H9 (cell line): ENCODE measurements at regions not wholly inside any gene's neighbourhood (a gene's known extent, or its start where the extent isn't known, plus 50 kb on each side); places are given as distances from the start of the nearest gene placed in this dataset.

Experiments used
- DNase-seq: peaks from one replicate; pipeline ENCODE4 v3.0.0-alpha.2; 2017
- H2AFZ ChIP-seq: one replicate; pipeline ENCODE4 v1.6.1; 2013; ENCODE audit warnings: mild to moderate bottlenecking, low read length, control low read depth, moderate library complexity
- H2AK5ac ChIP-seq: 2 replicates; pipeline ENCODE4 v1.6.1; 2013; ENCODE audit warnings: low read length, control low read depth, mixed read lengths; ENCODE audit not compliant: insufficient read length
- H2BK120ac ChIP-seq: one replicate; pipeline ENCODE4 v1.6.1; 2013; ENCODE audit warnings: low read depth, mild to moderate bottlenecking, low read length, control low read depth, inconsistent platforms; ENCODE audit not compliant: poor library complexity, severe bottlenecking
- H2BK12ac ChIP-seq: 2 replicates; pipeline ENCODE4 v1.6.1; 2013; ENCODE audit warnings: low read length, control low read depth, mixed read lengths, low read depth; ENCODE audit not compliant: insufficient read length
- H2BK15ac ChIP-seq: 2 replicates; pipeline ENCODE4 v1.6.1; 2013; ENCODE audit warnings: low read depth, low read length, control low read depth
- H2BK20ac ChIP-seq: one replicate; pipeline ENCODE4 v1.6.1; 2013; ENCODE audit warnings: low read depth, mild to moderate bottlenecking, low read length, control low read depth, inconsistent platforms; ENCODE audit not compliant: poor library complexity, severe bottlenecking
- H2BK5ac ChIP-seq: 2 replicates; pipeline ENCODE4 v1.6.1; 2013; ENCODE audit warnings: low read length, control low read depth, mixed read lengths; ENCODE audit not compliant: insufficient read length
- H3K14ac ChIP-seq: 2 replicates; pipeline ENCODE4 v1.6.1; 2013; ENCODE audit warnings: low read length, control low read depth; ENCODE audit not compliant: insufficient read depth
- H3K18ac ChIP-seq: 2 replicates; pipeline ENCODE4 v1.6.1; 2013; ENCODE audit warnings: low read depth, mild to moderate bottlenecking, mixed read lengths, low read length, control low read depth; ENCODE audit not compliant: insufficient read length
- H3K23ac ChIP-seq: 2 replicates; pipeline ENCODE4 v1.6.1; 2013; ENCODE audit warnings: low read length, control low read depth, mixed read lengths, low read depth; ENCODE audit not compliant: insufficient read length
- H3K23me2 ChIP-seq: 2 replicates; pipeline ENCODE4 v1.6.1; 2013; ENCODE audit warnings: low read depth, mild to moderate bottlenecking, mixed read lengths, low read length, control low read depth; ENCODE audit not compliant: insufficient read length, poor library complexity, severe bottlenecking
- H3K27ac ChIP-seq: 2 replicates; pipeline ENCODE4 v1.5.1; 2013; ENCODE audit warnings: low read length, control low read depth, mixed read lengths, low read depth; ENCODE audit not compliant: insufficient read length
- H3K27me3 ChIP-seq: 2 replicates; pipeline ENCODE4 v1.6.1; 2013; ENCODE audit warnings: low read length, control low read depth, inconsistent platforms; ENCODE audit not compliant: insufficient read depth
- H3K4ac ChIP-seq: 2 replicates; pipeline ENCODE4 v1.6.1; 2013; ENCODE audit warnings: low read depth, mild to moderate bottlenecking, control low read depth, inconsistent platforms, low read length, moderate library complexity
- H3K4me1 ChIP-seq: 2 replicates; pipeline ENCODE4 v1.6.1; 2013; ENCODE audit warnings: low read length, control low read depth, inconsistent platforms; ENCODE audit not compliant: insufficient read depth
- H3K4me2 ChIP-seq: 2 replicates; pipeline ENCODE4 v1.6.1; 2013; ENCODE audit warnings: low read length, control low read depth, mixed read lengths; ENCODE audit not compliant: insufficient read length, insufficient read depth
- H3K56ac ChIP-seq: 2 replicates; pipeline ENCODE4 v1.6.1; 2013; ENCODE audit warnings: low read depth, mild to moderate bottlenecking, mixed read lengths, low read length, control low read depth; ENCODE audit not compliant: insufficient read length
- H3K79me1 ChIP-seq: 2 replicates; pipeline ENCODE4 v1.6.1; 2013; ENCODE audit warnings: low read depth, mild to moderate bottlenecking, moderate library complexity, low read length, control low read depth, inconsistent platforms; ENCODE audit not compliant: insufficient read depth, poor library complexity, severe bottlenecking
- H3K79me2 ChIP-seq: 2 replicates; pipeline ENCODE4 v1.6.1; 2013; ENCODE audit warnings: low read length, control low read depth, inconsistent platforms; ENCODE audit not compliant: insufficient read depth
- H3K9ac ChIP-seq: 2 replicates; pipeline ENCODE4 v1.6.1; 2013; ENCODE audit warnings: low read length, control low read depth, mixed read lengths; ENCODE audit not compliant: insufficient read length; ENCODE audit errors: extremely low read depth
- H3K9me3 ChIP-seq: one replicate; pipeline ENCODE4 v1.6.1; 2013; ENCODE audit warnings: low read depth, low read length, inconsistent platforms; ENCODE audit not compliant: control insufficient read depth
- H3T11ph ChIP-seq: one replicate; pipeline ENCODE4 v1.6.1; 2013; ENCODE audit warnings: mild to moderate bottlenecking, low read length, control low read depth, inconsistent platforms
- H4K20me1 ChIP-seq: one replicate; pipeline ENCODE4 v1.6.1; 2013; ENCODE audit not compliant: control insufficient read depth, insufficient read length, insufficient read depth
- H4K5ac ChIP-seq: 2 replicates; pipeline ENCODE4 v1.6.1; 2013; ENCODE audit warnings: low read depth, mild to moderate bottlenecking, mixed read lengths, low read length, control low read depth; ENCODE audit not compliant: insufficient read length
- H4K8ac ChIP-seq: replicated peaks from 2 replicates; pipeline ENCODE4 v1.6.1; 2013; ENCODE audit warnings: low read length, control low read depth, mixed read lengths, low read depth; ENCODE audit not compliant: insufficient read length
- H4K91ac ChIP-seq: 2 replicates; pipeline ENCODE4 v1.6.1; 2013; ENCODE audit warnings: low read depth, mild to moderate bottlenecking, moderate library complexity, mixed read lengths, low read length, control low read depth; ENCODE audit not compliant: insufficient read length
- H3K27ac Mint-ChIP-seq, 3 experiments: 2 replicates in 2 of 3; 3 replicates in 1 of 3; pipeline ENCODE4 v1.8.0; 2020 to 2021; ENCODE audit warnings: mixed read lengths in 3 of 3, mild to moderate bottlenecking in 1 of 3, moderate library complexity in 1 of 3
- H3K27me3 Mint-ChIP-seq: 2 replicates; pipeline ENCODE4 v1.8.0; 2021; ENCODE audit warnings: low read depth, mild to moderate bottlenecking, moderate library complexity, mixed read lengths
- H3K36me3 Mint-ChIP-seq, 3 experiments: 2 replicates in 2 of 3; 3 replicates in 1 of 3; pipeline ENCODE4 v1.8.0; 2020 to 2021; ENCODE audit warnings: low read depth in 3 of 3, mixed read lengths in 3 of 3; ENCODE audit not compliant: insufficient read depth in 1 of 3
- H3K4me1 Mint-ChIP-seq, 2 experiments: 2 replicates each; pipeline ENCODE4 v1.8.0; 2020; ENCODE audit warnings: mixed read lengths in 2 of 2
- H3K4me3 Mint-ChIP-seq, 2 experiments: 2 replicates in 1 of 2; 3 replicates in 1 of 2; pipeline ENCODE4 v1.8.0; 2020 to 2021; ENCODE audit warnings: mild to moderate bottlenecking in 2 of 2, mixed read lengths in 2 of 2, moderate library complexity in 1 of 2
- H3K9me3 Mint-ChIP-seq, 2 experiments: 2 replicates in 1 of 2; 3 replicates in 1 of 2; pipeline ENCODE4 v1.8.0; 2020; ENCODE audit warnings: mild to moderate bottlenecking in 2 of 2, mixed read lengths in 2 of 2, moderate library complexity in 1 of 2
- WGBS: extraction: QIAGEN DNeasy Blood & Tissue Kit; methylation state at CpG from one replicate; pipeline ENCODE4 v1.1.7; 2013; ENCODE audit warnings: missing lambda C conversion rate, low lambda C conversion rate, mixed read lengths; ENCODE audit not compliant: insufficient read length; ENCODE audit errors: extremely low coverage; 5-methylcytosine and 5-hydroxymethylcytosine counted together
- TF ChIP-seq, protein P1 (sequence below): fragments of 200-600 bp; sonication (generic); conservative IDR thresholded peaks from 3 replicates; pipeline ENCODE4 v1.8.0; 2021; ENCODE audit warnings: antibody characterized with exemption, mild to moderate bottlenecking

DNA sequence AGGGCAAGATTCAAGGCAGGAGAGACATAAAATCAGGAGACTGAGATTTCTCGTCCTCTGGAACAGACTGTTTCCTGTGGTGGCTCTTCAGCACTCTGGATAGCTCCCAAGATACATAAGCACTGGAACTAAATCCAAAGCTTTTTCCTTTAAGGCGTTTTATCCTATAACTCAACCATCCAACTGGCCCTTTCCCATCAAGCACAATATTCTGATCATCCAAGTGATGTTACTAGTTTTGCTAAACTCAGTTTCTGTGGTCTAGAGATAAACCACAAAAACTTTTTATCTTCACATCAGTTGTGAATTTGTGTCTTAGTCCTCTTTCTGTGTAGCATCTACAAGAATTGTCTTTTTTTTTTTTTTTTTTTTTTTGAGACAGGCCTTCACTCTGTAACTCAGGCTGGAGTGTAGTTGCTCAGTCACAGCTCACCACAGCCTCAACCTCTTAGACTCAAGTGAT is 299.4 kb downstream of the COX7C start:
- Histone ChIP-seq H3K9ac (no peak overlapping the region), H3T11ph (no peak overlapping the region), H2BK15ac (no peak overlapping the region), H3K9me3 (no peaks in the 10 kb centered on the region), H2BK120ac (no peak overlapping the region), H2AK5ac (no peak overlapping the region), H3K23me2 (no peaks in the 10 kb centered on the region), H3K56ac (no peak overlapping the region), H4K20me1 (no peaks in the 10 kb centered on the region), H3K4me1 (no peaks in the 10 kb centered on the region), H4K5ac (no peak overlapping the region), H3K18ac (no peak overlapping the region), H2BK12ac (no peak overlapping the region), H3K4me2 (no peak overlapping the region), H3K23ac (no peak overlapping the region), H3K27me3 (no peaks in the 10 kb centered on the region), H3K79me2 (no peaks in the 10 kb centered on the region), H2BK5ac (no peak overlapping the region), H2AFZ (no peak overlapping the region), H3K14ac (no peak overlapping the region), H2BK20ac (no peak overlapping the region), H3K4ac (no peak overlapping the region), H4K8ac (no peak overlapping the region), H3K27ac (no peak overlapping the region), H4K91ac (no peak overlapping the region), H3K79me1 (no peaks in the 10 kb centered on the region)
- DNase-seq: no peak
- no peaks in the 10 kb centered on the region for H3K36me3 Mint-ChIP-seq
- no peaks in the 10 kb centered on the region for H3K9me3 Mint-ChIP-seq
- H3K27me3 Mint-ChIP-seq: no peaks in the 10 kb centered on the region
- no peak overlapping the region for H3K4me3 Mint-ChIP-seq
- WGBS: no CpG with 5 or more reads among the region's 2 CpGs
- H3K4me1 Mint-ChIP-seq: no peaks in the 10 kb centered on the region
- TF ChIP-seq, protein P1, sequence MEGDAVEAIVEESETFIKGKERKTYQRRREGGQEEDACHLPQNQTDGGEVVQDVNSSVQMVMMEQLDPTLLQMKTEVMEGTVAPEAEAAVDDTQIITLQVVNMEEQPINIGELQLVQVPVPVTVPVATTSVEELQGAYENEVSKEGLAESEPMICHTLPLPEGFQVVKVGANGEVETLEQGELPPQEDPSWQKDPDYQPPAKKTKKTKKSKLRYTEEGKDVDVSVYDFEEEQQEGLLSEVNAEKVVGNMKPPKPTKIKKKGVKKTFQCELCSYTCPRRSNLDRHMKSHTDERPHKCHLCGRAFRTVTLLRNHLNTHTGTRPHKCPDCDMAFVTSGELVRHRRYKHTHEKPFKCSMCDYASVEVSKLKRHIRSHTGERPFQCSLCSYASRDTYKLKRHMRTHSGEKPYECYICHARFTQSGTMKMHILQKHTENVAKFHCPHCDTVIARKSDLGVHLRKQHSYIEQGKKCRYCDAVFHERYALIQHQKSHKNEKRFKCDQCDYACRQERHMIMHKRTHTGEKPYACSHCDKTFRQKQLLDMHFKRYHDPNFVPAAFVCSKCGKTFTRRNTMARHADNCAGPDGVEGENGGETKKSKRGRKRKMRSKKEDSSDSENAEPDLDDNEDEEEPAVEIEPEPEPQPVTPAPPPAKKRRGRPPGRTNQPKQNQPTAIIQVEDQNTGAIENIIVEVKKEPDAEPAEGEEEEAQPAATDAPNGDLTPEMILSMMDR: no peak
- H3K27ac Mint-ChIP-seq: no peak overlapping the region
